ENCODE measurements at regions not wholly inside any gene's neighbourhood (a gene's known extent, or its start where the extent isn't known, plus 50 kb on each side); places are given as distances from the start of the nearest gene placed in this dataset.

DNA sequence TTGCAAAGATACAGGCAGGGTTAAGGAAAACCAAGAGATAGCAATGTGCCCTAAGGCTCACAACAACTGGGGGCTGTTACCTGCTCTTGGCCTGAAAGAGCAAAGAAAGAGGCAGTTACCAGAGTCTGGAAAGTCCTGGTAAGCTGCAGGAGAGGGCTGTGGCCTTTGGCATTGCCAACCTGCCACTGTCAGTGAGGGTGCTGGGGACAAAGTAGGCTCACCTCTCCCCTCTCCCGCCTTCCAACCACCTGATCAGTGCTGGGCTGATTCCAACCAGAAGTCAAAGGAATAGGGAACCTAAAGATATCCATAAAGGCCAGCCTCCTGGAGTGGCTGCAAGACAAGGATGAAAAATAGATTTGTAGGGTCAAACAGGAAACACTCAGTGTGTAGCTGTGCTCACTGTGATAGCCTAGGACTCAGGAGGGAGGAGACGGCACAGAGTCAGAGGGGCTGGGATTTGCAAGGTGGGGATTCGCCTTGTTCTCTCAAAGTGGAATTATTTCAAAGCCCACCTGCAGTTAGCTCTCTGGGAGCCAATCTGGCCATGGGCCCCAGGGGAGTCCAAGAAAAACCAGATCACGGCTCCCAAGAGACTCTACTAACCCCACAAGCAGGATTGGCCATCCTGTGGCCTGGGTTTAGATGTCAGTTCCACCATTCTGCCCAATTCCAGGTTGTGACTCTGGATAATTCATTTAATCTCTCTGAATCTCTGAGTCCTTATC lies 204.0 kb upstream of the BCL6 start:
- no peak for TF ChIP-seq POLR2A (IDR thresholded peaks at IDR 0.05; ENCODE audit: borderline replicate concordance, extremely low read depth, insufficient read depth, insufficient read length)
- no peak for TF ChIP-seq POLR2AphosphoS5 (IDR thresholded peaks at IDR 0.05; ENCODE audit: low read depth, low read length)

Measured in HCT116 (cell line).